GM18511 (cell line): ENCODE measurements at regions not wholly inside any gene's neighbourhood (a gene's known extent, or its start where the extent isn't known, plus 50 kb on each side); places are given as distances from the start of the nearest gene placed in this dataset.

Source experiments
- ATAC-seq: cut with Tn5 transposase; IDR thresholded peaks from one replicate; pipeline ENCODE4 v1.9.1; 2021; ENCODE audit warnings: mild to moderate bottlenecking, moderate library complexity; ENCODE audit not compliant: unreplicated experiment

- ATAC-seq = no peak
These were observed 75.8 kb downstream of the CCDC34 start for GRCh38 chr11:27287205-27287604.

DNA sequence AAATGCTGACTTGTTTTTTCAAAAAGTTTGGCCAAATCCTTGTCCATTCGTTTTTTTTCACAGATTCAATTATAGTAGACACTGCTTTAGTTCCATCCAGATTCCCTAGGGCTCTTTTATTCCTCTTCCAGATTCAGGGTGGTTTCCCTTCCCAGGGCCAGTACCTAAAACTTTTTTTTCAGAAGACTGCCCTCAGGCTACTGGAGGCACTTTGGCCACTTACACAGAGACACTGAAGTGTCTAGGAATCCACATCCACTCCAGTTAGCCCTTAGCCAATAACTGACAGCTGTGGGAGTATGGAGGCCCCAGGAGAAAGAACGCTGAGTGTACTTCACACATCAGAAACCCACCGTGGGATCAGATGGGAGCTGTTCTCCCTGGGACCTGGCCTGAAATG, 77.3 kb downstream of the CCDC34 start:
- ATAC-seq = no peak

- no peak for ATAC-seq
These were observed 80.2 kb downstream of the CCDC34 start for GRCh38 chr11:27282806-27283205.

DNA sequence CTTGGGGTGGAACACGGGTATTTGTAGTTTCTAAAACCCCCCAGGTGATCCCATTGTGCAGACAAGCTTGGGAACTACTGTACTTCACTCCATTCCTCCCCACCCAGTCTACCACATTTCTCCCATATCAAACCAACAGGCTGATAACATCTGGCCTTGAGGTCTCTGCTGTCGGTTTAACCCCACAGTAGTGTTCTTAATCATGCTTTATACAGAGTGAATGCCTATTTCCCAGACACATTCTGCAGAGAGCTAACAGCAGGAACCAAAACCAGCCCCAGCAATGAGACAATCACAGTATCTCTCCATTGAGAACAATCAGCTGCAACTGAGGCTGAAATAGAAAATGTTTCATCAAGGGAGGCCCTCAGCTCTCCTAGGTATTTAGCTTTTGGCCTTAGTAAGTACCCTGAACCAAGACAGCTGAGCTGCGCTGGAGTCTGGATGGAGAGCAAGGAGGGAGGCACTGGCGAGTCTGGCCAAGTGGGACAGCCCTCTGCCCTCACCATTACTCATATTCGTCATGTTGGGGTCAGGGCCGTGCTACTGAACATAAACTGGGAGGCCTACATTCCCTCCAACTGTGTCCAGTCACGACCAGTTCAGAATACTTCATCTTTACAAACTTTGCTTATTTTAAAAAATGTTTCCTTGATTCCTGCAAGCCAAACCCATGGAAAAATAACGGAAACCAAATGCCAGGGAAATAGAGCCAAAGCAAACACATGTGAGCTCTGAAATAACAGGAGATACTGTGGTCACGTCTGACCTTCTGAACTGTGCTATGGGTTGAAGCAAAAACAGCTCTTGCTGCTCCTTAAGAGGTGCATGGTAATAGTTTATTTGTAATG, 81.0 kb downstream of the CCDC34 start:
- peak; percentile 83 for ATAC-seq

DNA sequence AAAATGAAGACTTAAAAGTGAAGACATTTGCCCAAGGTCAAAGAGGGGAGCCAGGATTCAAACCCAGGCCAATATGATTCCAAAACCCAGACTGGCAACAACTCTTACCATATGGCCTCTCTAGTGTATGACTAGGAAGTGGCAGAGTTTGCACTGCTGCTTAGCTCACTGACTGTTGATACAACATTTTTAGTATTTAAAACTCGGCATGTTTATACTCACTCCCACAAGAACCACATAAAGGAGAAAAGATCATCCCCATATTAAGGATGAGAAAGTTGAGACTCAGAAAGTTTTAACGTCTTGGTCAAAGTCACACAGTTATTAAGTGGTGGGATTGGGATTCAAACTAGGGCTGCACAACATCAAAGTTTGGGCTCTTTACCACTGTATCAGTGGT, 81.7 kb downstream of the CCDC34 start:
- ATAC-seq = no peak

DNA sequence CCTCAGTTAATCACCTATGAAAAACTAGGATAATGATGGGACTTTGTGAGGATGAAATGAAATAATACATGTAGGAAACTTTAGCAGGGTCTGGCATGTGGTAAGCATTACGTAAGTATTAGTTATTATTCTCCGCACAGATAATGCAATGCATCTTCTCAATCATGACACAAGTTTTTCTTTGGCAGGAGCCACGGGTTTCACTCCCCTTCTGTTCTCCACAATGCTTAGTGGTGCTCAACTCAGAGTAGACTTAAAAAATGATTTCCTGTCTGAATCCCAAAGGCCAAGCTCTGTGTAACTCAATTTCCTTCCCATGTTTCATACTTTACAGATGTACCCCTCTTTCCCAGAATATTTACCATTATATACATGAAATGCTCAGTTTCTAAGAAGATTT, 82.9 kb downstream of the CCDC34 start:
- no peak for ATAC-seq

- no peak for ATAC-seq
These were observed 83.6 kb downstream of the CCDC34 start for GRCh38 chr11:27279460-27279859.

GRCh38 chr11:27277843-27278242, 85.2 kb downstream of the CCDC34 start:
- ATAC-seq = no peak

GRCh38 chr11:27276141-27276540, 86.9 kb downstream of the CCDC34 start:
- ATAC-seq = no peak

DNA sequence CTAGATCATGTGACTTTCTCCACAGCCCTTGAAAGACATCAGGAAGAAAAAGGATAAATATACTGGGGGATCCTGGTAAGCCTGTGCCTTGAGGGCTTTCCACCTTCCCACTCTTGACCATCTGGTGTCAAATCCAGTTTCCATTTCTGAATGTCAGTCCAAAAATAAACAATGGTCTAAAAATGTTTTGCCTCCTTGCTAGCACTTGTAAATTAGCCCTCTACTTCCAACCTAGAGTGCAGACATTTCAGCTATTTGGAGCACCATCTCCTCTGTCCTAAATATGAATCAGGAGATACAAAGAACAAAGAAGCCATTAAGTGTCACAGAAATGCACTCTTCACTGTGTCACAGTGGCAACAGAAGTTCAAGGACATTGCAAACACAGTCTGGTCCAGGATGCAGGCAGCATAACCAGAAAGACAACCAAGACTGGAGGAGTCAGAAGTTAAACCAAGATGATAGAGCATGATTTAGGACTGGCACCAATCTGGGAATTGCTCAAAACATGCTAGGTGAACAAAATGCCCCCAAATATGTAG, 88.1 kb downstream of the CCDC34 start:
- no peak for ATAC-seq

DNA sequence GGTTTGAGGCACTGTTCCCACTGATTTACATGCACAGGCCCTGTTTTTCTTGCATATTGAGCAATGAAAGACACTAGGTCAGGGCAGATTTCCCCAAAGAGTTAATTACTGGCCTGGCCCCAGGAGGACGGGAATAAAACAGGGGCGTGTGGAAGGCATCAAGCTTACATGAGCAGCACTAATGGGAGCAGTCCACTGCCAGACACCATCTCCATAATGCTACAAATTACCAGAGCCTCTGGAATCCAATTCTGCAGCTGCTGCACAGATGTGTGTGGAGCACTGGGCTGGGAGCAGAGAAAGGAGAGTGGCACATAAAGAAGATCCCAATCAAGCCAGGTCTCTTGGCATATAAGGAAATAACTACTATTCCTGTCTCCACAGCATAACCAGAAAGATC, 96.9 kb downstream of the CCDC34 start:
- no peak for ATAC-seq

DNA sequence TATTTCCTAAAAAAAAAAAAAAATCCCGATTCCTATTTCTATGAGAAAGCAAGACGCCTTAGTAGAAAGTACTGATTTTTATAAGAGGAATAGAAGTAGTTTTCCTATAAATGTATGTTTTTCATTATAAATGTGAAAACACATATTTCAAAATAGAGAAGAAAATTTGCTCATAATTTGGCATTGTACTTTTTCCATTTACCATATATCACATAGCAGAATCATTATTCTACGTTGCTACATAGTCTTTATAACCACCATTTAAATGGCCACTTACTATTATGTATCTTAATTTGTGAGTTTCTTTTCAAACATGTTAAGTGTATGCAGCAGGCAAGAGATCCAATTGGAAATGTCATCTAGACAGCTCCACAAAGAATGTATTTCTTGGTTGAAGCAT, 99.0 kb downstream of the CCDC34 start:
- no peak for ATAC-seq

DNA sequence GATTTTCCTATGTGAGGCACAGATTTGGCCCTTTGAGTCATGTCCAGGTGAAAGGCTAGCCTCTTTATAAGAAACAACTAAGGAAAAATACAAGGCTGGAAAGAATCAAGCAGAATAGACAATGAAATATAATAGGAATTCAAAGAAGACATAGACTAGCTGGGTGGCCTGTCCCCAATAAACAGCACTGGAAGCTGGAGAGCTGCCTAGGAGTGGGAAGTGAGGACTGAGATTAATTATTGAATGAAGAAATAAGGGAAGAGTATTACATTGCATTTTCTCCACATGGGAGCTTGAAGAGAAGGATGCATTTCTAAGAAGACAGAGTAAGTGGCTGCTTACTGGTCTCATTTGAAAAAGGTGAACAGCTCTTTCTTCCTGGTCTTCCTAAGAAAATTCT, 100.0 kb downstream of the CCDC34 start:
- no peak for ATAC-seq

GRCh38 chr11:27255447-27255828, 107.6 kb downstream of the CCDC34 start:
- ATAC-seq = no peak

DNA sequence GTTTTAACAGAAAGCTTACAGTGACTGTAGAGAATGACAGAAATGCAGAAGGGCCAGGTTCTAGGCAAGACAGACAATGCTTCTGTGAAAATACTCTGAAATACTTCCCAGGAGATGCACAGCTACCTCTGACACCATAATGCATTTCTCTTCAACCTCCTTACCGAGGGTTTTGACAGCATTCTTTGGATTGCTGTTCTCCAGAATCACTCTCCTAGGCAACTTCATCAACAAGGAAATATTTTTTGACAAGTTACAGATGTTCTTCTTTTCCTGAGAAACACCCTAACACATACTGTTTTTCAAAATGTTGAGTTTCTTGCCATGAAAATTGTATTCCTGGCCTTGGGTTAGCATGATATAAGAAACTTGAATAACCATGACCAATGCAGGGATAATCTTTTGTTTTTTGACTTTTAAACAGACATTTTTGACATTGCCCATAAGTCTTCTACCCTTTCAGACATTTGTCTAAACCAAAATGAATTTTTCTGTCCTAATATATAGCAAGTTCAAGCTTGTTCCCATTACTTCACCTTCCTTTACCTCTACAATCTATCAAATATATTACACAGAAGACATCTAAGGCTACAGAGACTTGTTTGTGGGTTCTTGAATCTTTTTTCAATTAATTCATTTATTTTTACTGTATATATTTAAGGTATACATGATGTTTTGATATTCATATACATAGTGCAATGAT, 108.1 kb downstream of the CCDC34 start:
- no peak for ATAC-seq

GRCh38 chr11:27253224-27253623, 109.8 kb downstream of the CCDC34 start:
- ATAC-seq = no peak

GRCh38 chr11:27250867-27251665, 111.9 kb downstream of the CCDC34 start:
- no peak for ATAC-seq

GRCh38 chr11:27248576-27249509, 114.2 kb downstream of the CCDC34 start:
- no peak for ATAC-seq

- ATAC-seq = no peak
These were observed 115.4 kb downstream of the CCDC34 start for GRCh38 chr11:27247660-27248059.

GRCh38 chr11:27246925-27247324, 116.1 kb downstream of the CCDC34 start:
- ATAC-seq = no peak
